ENCODE measurements at regions not wholly inside any gene's neighbourhood (a gene's known extent, or its start where the extent isn't known, plus 50 kb on each side); places are given as distances from the start of the nearest gene placed in this dataset.

DNA sequence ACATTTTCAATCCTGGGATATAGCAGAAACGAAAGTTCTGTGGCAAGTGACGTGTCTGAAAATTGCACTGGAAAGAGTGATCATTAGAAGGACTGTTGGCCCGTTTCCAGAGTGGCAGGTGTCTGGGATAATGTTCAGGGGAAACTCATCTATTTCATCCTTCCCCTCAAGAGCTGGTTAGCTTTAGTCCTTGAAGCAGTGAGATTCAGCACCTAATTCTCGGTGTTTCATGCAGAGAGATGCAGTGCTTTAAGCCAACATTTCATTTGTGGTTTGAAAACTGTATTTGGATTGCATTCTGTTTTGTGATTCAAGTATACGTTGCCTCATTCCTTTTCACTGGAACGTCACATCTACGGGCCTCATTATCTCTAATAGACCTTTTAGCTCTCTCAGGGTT lies 205.0 kb upstream of the RAG2 start:
- FAIRE-seq, result no peak
- no peak for DNase-seq (ENCODE audit: insufficient read length, low spot score)

DNA sequence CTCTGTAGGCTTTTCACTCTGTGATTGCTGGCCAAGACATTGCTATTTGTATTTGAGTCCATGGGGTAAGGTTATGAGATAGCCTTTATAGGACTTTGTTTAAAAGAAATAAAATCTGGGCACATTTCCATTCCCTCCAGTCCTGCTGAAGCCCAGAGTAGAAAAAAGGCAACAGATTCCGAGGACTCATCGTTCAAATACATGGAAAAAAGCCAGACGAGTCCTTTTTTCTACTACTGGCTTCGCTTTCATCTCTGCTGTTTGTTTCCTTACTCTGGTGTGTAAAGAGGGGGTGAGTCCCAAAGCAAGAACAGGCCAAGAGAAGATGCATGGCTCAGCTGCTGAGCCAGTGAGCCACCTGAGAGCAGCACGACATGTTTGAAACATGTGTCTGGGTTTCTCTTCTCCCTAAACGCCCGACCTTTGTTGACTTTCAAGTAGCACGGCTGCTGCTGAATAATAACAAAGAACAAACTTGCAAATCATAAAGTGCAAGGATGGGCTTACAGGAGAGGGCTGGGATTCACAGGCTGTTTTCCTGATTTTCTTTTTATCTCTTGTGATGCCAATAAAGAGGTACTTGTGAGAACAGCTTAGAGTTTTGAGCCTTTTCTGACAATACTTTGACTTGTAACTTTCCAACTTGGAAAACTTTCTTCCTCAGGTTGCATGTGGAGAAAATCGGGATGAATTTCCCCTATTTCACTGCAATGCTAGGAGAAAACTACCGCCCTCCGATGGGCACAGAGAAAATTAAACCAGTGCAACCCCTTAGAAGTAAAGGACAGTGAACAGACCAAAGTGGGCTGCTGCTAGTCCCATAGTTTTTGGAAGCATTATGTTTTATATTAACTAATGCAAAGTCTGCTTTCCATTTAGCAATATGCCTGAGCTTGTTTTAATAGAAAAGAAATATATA lies 195.2 kb upstream of the RAG2 start:
- DNase-seq (ENCODE audit: insufficient read length, low spot score), result no peak
- FAIRE-seq, result no peak

DNA sequence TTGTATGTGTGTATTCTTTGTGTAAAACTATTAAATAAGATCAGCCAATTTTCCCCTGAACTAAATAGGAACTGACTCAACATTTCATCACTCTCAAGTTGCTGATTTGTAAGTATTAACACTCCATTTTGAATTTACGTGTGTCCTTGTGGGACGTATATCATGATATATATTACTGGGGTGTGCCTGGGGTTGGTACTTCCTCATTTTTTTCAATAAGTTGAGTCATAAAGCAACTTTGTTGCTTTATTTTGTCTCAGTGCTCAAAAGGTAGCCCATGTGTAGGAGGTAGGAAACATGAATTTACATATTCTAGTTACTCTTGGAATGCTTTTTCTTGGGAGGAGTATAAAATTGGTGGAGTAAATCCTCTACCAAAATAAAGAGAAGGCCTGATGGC lies 193.9 kb upstream of the RAG2 start:
- no peak for DNase-seq (ENCODE audit: insufficient read length, low spot score)
- FAIRE-seq, result no peak

DNA sequence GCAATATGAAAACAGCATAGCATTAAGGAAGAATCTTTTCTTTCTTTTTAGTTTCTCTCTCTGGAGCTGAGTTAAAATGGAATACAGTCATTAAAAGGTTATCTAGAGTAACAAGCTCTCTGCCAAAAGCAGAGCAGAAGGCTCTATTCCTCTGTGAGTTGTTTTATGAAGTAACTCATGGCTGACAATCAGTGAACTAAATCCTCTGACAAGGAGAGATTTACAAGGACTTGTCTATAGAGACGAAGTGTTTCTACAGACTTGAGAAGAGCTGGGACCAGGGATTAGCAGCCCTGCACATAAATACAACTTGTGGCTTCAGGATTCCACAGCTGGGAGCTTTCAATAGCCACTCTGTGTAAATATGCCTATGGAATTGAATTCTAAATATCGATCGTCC lies 192.5 kb upstream of the RAG2 start:
- FAIRE-seq, result no peak
- no peak for DNase-seq (ENCODE audit: insufficient read length, low spot score)

DNA sequence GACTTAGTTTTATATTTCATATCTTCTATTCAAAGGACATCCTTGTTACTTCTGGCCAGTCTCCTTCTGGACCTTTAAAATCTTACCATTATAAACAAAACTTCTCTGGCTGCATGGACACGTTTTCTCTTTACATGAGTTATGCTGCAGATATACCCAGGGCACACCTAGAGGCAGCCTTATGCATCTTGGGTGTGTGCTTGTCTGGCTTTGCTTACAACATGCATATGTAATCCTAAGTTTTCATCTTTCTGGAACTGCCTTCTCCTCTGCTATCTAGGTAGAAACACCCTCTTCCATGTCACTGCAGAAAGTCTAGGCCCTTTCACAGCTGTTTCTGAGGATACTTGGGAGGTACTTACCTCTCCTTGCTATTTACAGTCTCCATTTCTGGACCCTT lies 185.8 kb upstream of the RAG2 start:
- FAIRE-seq (no peak), DNase-seq (ENCODE audit: insufficient read length, low spot score) (no peak)

DNA sequence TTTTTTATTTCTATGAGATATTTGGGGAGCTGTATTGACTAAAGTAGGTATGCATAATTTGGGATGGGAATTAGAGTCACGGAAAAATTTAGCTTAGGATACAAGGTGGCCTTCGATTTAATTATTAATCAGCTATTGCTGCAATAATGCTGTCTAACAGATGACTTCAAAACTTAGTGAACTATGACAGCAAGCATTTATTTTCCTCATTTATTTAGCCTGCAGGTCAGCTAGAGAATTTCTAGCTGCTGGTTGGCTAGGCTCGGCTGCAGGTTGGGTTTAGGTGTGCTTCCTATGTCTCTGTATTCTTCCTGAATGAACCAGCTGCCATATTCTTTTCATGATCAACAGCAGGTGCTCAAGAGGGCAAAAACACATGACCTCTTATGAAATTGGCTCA lies 181.8 kb upstream of the RAG2 start:
- no peak for FAIRE-seq

DNA sequence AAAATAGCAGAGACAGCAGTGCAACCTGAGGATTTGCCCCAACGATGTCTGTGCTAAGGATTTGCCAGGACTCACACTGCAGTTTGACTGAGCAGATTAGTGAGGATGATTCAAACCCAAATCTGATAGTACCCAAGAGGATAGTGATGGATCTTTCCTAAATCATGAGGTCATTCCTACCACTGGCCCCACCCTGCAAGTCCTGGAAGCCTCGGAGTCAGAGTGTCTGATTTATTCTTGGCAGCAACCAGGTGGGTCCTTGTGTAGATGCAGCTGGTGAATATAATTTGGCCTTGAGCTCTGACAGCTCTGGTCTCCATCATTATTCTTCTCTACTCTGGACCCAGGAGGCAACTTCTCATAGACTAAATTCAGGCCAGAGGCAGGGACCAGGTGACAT lies 179.3 kb upstream of the RAG2 start:
- no peak for FAIRE-seq
- DNase-seq (ENCODE audit: insufficient read length, low spot score), result no peak

More for the DNA sequence above, 181.8 kb upstream of the RAG2 start:
- no peak for DNase-seq (ENCODE audit: insufficient read length, low spot score)

DNA sequence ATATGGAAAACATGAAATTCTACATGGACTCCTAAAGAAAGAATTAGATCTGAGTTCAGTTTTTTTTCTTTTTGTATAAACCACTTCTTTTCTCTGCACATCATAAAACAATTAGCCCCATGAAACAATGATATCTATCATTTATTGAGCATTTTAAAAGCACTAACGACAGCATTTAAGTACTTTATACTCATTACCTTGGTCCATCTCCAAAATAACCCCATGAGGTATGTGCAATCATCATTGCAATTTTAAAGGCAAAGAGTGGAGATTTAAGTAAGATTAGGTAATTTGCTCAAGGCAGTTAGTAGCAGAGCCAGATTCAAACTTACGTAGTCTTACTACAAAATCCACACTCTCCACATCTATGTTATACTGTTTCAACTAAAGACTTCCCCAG lies 177.7 kb upstream of the RAG2 start:
- no peak for DNase-seq (ENCODE audit: insufficient read length, low spot score)
- no peak for FAIRE-seq

DNA sequence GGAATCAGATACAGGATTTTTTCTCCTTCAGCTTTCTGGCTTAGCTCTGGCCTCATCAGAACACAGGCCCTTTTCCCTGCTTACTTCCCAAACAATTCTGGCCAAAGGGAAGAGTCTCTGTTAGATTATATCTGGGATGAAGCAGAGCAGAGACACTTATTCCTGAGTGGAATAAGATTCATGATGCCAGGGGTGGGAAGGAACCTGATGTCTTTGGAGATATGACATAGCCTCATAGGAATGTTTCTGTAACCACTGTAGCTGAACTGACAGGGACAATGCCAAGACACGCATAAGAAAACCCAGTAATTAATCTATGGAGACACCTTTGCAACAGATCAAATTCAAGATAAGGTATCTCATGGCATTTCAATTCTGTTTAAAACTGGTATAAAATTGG lies 177.1 kb upstream of the RAG2 start:
- DNase-seq (ENCODE audit: insufficient read length, low spot score), result no peak
- no peak for FAIRE-seq

DNA sequence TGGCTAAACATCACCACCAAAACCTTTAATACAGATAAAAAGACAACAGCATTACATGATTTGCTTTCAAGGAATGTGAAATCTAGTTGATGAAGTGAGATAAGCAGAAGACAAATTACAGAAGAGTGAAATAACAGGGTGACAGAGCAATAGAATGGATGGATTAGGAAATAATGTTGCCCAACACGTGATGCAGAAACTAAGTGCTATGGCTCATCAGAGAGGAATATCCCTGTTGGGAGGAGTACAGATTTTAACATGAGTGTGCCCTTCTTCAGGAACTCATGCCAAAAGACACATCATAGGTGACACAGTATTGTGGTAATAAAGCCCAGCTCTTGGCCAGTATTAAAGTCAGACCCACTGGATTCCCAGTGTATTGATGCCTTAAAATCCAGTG lies 176.6 kb upstream of the RAG2 start:
- DNase-seq (ENCODE audit: insufficient read length, low spot score) (no peak), FAIRE-seq (no peak)

DNA sequence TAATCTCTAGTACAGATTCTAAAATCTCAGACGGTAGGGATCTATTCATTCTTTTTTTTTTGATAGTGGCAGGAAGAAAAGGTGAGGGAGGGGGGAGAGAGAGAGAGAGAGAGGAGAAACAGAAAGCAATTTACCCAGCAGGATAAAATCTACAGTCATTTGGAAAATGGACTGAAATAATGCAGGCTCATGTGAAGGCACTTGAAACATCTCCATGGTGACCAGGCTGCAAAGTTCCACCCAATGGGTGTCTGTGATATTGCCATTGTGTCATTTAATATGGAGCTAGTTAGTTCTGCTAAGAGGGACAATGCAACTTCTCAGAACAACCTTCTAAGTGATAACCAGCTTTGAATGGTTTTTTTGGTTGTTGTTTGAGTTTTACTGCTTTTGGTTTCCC lies 165.2 kb upstream of the RAG2 start:
- DNase-seq (ENCODE audit: insufficient read length, low spot score) (no peak), FAIRE-seq (no peak)

DNA sequence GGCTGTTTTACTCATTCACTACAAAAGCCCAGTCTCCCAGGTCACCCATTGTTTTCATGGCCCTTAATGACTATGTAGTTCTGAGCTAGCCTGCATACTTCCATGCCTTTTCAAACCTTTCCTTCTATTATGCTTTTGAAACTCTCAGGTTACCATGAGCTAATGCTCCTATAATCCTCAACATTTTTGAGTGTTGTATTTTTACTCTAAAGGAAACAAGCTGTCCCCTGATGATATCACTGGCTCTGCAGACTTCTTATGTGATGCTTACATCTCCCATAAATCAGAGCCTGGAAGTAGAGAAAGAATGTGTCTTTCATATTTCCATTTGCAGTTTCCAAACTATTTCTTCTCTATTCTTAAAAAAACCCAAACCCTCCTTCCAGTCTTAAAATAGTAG lies 159.0 kb upstream of the RAG2 start:
- DNase-seq (ENCODE audit: insufficient read length, low spot score) (no peak), FAIRE-seq (no peak)

DNA sequence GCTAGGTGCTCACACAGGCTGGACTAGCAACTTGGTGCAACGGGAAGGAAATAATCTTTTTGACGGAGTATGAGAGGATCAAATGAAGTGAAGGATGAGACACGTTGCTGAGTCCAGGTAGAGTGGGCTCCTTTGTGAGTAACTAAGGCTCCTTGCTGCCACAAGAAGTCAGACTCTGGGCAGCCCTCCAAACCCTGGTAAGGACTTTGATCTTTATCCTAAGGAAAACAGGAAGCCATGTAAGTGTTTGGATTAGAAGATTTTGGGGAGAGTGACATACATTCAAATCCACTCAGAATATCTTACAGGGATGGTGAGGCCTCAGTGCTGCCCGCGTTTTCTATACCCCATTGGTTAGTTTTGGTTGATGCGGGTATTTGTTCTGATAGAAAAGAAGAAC lies 155.9 kb upstream of the RAG2 start:
- no peak for FAIRE-seq
- DNase-seq (ENCODE audit: insufficient read length, low spot score), result no peak

DNA sequence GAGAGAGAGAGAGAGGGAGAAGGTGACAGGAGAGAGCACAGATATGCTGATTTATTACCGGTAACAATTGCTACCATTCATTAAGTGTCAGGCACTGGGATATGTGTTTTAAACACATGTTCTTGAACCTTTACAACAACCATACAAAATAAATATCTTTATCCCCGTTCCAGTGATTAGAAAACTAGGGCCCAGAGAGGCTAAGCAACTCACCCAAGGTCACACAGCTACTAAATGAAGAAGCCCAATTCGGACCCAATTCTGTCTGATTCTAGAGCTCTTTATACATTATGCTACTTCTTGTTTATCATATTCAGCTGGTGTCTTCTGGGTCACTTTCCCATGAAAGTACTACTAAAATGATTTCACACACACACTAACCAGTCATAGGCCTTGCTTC lies 154.0 kb upstream of the RAG2 start:
- no peak for FAIRE-seq

DNA sequence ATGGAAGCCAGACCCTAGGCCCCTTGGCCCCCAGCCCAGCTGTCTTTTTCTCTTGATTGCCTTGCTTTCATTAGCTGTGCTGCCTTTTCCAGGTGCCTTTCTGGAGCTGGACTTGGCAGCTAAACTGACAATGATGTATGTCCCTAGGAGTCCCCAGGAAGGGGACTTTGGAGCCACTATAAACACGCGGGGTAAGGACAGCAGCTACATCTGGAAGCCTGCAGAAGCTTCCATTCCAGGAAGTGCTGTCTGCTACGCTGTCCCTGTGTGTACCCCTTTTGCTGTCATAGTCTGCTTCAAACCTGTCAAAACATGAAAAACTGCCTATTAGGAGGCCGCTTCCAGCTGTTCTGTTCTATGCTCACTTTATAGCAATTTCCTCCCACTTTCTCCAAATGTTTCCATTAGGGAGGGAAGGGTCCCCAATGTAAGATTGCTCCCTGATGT lies 153.3 kb upstream of the RAG2 start:
- DNase-seq (ENCODE audit: insufficient read length, low spot score), result no peak
- no peak for FAIRE-seq

More for the DNA sequence above, 154.0 kb upstream of the RAG2 start:
- DNase-seq (ENCODE audit: insufficient read length, low spot score), result no peak

DNA sequence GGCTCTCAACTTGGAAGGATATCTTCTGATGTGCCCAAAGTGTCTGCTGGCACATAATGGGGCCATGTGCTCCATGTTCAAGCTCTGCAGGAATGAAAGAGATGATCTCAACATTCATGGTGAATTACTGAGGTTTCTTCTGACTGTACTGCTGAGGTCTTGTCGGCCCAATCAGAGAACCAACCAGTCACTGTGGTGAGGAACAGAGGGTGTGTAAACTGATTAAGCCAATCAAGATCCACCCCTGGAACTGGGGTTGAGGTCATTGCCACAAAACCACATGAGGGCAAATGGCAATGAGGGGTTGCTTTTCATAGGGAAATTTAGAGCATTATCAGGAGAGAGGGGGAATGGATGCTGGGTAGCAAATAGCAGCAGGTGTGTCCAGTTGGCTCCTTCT lies 152.3 kb upstream of the RAG2 start:
- no peak for DNase-seq (ENCODE audit: insufficient read length, low spot score)
- no peak for FAIRE-seq

DNA sequence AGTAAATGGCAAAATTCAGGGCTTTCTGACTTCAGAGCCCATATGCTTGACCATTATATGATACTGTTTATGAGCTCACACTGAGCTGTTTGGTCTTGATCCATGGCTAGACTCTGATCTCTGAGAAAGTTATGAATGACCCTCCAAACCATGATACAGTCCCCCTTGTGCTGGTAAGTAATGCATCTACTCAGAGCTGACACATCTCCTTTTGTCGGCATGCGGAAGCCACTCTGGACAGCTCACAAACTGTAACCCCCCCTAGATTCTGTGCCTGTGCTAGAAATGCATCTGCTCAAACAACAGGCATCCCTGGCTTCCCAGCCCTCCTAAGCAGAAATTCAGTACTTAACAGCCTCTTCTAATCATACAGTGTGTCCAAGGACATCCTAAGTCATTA lies 150.8 kb upstream of the RAG2 start:
- DNase-seq (ENCODE audit: insufficient read length, low spot score) (no peak), FAIRE-seq (no peak)

DNA sequence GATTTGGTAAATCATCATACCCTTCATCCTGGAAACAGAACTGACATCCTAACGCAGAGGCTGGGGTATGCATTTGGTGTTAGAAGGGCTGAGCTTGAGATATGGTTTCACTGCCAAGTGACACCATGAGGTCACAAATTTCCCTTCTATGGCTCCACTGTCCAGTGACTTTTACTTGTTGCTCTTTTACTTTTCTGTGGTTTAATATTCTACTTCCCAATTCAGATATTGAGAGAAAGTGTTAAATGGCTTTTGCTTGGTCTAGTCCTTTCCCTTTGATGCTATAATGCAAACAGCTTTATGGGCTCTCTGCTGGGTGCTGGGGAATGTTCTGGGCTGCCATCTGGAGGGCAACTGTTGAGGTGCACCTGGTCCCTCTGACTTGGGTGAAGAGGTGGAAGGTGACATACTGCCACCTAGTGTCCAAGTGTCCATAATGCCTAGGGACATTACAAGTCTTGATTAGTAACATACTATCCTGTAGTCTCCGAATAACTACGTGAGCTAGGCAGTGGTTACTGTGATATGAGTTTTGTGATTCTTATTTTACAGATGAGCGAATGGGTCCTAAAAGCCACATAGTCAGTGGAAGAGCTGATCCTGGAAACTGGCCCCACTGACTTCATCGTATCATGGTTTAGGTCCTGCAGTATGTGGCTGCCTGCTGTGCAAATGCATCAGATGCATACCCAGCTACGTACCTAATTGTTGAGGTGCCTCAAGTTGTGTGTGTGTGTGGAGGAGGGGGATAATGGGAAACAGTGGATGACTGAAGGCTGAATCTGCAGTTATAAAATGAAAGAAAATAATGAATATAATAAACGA lies 149.1 kb upstream of the RAG2 start:
- FAIRE-seq (peak; percentile 93), DNase-seq (ENCODE audit: insufficient read length, low spot score) (peak; percentile 70)

DNA sequence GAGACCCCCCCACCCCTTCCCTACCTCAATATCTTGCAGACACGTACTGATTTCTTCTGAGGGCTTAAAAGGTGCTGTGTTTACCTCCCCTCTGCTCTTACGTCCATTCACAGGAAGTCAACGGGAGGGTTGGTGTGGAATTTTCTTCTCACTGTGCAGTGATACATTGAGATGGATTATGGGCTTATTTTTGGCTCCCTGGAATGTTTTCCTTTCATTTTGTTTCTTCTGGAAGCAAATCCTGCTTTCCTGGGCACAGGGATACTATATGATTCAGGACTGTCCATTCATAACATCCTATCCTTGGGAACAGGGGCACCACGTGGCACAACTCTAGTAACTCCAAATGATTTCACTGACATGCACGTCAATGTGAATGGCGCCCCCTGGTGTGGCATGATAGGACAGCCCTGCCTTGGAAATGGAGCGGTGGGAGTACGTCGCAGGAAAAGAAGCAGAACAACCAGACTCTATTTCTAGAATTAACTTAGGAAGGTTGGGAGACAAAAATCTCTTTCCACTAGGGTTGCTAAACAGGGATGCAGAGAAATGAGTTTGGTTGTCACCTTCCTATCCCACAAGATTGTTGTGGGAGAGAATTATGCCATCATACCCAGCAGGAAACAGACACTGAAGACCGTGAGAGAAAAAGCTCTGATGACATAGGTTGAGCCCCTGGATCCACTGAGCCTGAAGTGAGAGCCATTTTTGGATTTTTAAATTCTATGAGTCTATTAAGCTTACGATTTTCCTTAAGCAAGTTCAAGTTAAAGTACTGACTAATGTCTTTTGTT lies 146.5 kb upstream of the RAG2 start:
- DNase-seq (ENCODE audit: insufficient read length, low spot score) (peak; percentile 11), FAIRE-seq (no peak)

DNA sequence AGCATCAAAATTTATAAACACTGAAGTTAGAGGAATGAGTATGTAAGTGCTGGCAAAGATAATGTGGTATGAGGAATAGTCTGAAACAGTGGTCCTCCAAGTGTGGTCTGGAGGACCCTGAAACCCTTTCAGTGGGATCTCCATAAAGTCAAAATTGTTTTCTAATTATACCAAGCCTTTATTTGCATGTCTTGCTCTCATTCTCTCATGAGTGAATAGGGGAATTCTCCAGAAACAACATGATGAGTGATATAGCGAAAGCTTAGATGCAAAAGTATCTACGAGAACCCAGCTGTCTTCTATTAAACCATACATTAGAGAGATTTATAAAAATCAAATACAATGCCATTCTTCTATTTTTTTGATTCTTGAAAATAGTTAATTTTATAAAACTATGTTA lies 145.0 kb upstream of the RAG2 start:
- FAIRE-seq (no peak), DNase-seq (ENCODE audit: insufficient read length, low spot score) (no peak)

DNA sequence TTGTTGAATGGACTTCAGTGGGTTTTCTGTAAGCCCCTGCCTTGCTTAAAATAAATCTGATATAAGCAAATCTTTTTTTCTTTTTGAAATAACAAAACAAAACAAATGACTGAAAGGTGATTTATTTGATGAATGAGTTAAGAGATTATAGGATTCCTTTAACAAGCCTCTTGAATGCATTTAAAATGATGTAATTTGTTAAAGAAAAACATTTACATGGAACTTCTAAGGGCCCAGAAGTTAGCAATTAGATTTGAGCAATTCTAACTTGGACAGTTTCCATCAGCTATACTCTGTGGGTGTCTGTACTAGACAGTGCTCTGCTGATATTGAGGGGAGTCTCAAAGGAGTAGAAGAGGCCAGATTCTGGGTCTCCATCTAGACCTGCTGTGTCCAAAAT lies 143.5 kb upstream of the RAG2 start:
- FAIRE-seq, result no peak
- no peak for DNase-seq (ENCODE audit: insufficient read length, low spot score)
